ENCODE measurements at regions not wholly inside any gene's neighbourhood (a gene's known extent, or its start where the extent isn't known, plus 50 kb on each side); places are given as distances from the start of the nearest gene placed in this dataset.

DNA sequence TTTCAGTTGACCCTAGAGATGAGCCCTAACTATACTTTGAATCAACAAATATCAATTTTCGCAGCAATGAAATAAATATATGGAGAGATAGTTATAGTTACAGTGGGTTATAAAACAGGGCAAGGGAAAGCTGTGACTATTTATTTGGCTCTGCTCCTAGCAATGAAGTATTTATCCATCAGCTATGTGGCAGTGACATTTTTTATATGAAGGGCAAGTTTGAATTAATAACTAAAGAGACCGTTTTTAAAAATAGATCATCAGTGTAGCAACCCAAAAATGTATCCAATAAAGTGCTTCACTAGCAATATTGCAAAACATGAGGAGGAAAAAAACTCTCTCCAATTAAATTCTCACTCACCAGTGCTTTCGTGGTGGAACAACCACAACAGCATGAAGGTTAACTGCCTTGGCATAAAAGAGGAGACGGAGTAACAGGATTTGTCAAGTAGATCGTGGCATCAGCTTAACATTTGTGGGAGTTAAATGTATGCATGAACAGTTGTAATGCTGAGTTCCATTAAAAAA lies 58.1 kb upstream of the NUDT4 start:
- DNase-seq (ENCODE audit: low read depth in 1 of 2, low spot score in 1 of 2), result no peak

DNA sequence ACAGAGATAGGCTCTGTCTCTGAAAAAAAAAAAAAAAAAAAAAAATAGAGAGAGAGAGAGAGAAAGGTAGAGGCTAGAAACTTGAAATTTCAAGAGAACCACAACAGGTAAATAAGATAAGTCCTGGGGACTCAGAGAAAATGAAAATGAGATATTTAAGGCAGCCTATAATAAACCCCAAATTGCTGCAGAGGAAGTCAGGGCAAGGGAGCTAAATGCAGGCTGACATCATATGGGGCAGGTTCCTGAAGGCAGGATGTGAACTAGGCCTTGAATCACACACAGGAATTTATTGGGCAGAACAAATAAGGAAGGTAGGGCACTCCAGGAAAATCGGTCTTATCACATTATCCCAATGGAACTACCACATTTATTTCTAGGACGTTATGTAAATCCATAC lies 54.9 kb upstream of the NUDT4 start:
- DNase-seq (ENCODE audit: low read depth in 1 of 2, low spot score in 1 of 2), result no peak

DNA sequence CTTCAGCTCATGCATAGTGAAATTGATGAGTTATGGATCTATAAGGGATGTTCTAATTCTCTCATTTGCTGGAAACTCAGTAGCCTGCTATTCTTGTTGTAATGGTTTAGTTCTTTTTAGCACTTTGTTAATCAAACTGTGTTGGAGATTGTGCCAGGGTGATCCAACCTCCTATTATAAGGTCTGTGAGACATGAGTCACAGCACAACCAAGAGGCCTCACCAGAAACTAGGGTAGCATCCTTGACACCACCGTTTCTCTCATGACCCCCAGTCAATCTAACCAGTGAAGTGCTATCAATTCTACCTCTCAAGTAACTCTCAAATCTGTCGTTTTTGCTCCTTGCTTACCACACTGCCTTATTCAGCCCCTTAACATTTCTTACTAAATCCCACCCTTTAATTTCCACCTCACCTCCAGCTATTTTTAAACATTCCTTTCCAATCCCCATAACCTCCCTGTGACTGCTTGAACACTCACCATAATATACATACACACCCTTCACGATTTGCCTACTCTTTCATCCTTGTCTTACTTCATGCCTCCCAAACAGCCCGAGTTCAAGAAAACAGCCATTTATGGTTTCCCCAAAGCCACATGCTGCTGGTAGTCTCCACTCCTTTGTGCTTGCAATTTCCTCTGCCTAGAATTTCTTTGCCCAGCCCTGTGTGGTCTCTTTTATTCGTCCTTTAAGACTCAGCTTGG lies 53.9 kb upstream of the NUDT4 start:
- no peak for DNase-seq (ENCODE audit: low read depth in 1 of 2, low spot score in 1 of 2)

DNA sequence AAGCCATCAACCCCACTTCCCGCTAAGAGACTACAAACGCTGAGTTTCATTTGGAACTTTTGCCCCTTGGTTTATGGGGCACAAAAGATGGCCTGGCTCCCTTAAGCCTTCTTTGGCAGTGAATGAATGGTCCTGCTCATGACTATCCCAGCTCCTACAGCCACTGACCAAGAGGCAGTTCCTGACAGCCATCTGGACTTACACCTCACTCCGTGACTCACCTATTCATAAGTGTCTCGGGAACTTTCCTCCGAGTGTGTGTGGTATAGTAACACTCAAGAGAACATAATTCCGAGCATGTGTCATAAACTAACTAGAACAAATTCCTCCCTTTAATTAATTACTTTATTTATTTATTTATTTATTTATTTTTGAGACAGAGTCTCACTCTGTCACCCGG lies 51.9 kb upstream of the NUDT4 start:
- DNase-seq (ENCODE audit: low read depth in 1 of 2, low spot score in 1 of 2), result no peak

Data from activated T-helper 1 cell treated with anti-CD3 and anti-CD28 coated beads, Interleukin-2, amount 50 U/mL, for 16 hours (primary cell).